ENCODE measurements at regions not wholly inside any gene's neighbourhood (a gene's known extent, or its start where the extent isn't known, plus 50 kb on each side); places are given as distances from the start of the nearest gene placed in this dataset.

- H3K27ac ChIP-seq, result no peak overlapping the region
- no peaks in the 10 kb centered on the region for H3K79me2 ChIP-seq
- H3K4me2 ChIP-seq, result no peak overlapping the region
- no peak for TF ChIP-seq EZH2phosphoT487 (IDR thresholded peaks at IDR 0.05; ENCODE audit: low read depth, severe bottlenecking, unreplicated experiment)
- H3K4me1 ChIP-seq (ENCODE audit: insufficient read depth), result no peaks in the 10 kb centered on the region
- no peaks in the 10 kb centered on the region for H3K9me2 ChIP-seq (replicated peaks; ENCODE audit: insufficient read depth)
- H4K20me1 ChIP-seq (ENCODE audit: insufficient read depth, poor library complexity, severe bottlenecking), result no peaks in the 10 kb centered on the region
- no peaks in the 10 kb centered on the region for H3K9me3 ChIP-seq (ENCODE audit: low read depth)
- H2AFZ ChIP-seq, result no peak overlapping the region
- no peaks in the 10 kb centered on the region for H3K36me3 ChIP-seq (replicated peaks; ENCODE audit: insufficient read depth, low read depth)
- DNase-seq (ENCODE audit: low spot score), result no peak
- H3K4me3 ChIP-seq, result no peak overlapping the region
- 66% methylated on average over 2 of the region's 2 CpGs for WGBS (ENCODE audit: low lambda C conversion rate, missing lambda C conversion rate)
- no peaks in the 10 kb centered on the region for H3K27me3 ChIP-seq
Measured at GRCh38 chr7:48710995-48711394, 213.4 kb upstream of the CDC14C start.

DNA sequence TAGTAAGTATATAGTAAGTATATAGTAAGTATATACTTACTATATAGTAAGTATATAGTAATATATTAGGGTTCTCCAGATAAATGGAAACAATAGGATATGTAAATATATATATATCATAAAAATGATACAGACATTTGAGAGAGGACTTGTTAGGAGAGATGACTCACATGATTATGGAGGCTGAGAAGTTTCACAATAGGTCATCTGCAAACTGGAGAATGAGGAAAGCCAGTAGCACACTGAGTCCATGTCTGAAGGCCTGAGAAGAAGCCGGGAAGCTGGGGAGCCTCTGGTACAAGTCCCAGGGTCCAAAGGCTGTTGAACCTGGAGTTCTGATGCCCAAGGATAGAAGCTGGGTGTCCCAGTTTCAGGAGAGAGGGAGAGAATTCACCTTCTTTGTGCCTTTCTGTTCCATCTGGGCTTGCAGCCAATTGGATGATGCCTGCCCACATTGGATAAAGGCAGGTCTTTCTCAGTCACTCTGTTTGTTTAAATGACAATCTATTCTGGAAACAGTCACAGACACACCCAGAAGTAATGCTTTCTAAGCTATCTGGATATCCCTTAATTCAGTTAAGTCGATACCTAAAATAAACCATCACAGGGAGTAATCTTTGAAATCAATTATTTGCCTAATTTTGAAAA lies 205.5 kb upstream of the CDC14C start:
- no peak overlapping the region for H2AFZ ChIP-seq

GRCh38 chr7:48728799-48729198 lies 195.5 kb upstream of the CDC14C start:
- H3K4me1 ChIP-seq (ENCODE audit: insufficient read depth), result no peaks in the 10 kb centered on the region
- H3K4me2 ChIP-seq, result no peak overlapping the region
- H3K36me3 ChIP-seq (replicated peaks; ENCODE audit: insufficient read depth, low read depth), result no peaks in the 10 kb centered on the region
- no peak for TF ChIP-seq EZH2 (IDR thresholded peaks at IDR 0.05; ENCODE audit: borderline replicate concordance)
- TF ChIP-seq EZH2phosphoT487 (IDR thresholded peaks at IDR 0.05; ENCODE audit: low read depth, severe bottlenecking, unreplicated experiment), result no peak
- TF ChIP-seq, protein P1, sequence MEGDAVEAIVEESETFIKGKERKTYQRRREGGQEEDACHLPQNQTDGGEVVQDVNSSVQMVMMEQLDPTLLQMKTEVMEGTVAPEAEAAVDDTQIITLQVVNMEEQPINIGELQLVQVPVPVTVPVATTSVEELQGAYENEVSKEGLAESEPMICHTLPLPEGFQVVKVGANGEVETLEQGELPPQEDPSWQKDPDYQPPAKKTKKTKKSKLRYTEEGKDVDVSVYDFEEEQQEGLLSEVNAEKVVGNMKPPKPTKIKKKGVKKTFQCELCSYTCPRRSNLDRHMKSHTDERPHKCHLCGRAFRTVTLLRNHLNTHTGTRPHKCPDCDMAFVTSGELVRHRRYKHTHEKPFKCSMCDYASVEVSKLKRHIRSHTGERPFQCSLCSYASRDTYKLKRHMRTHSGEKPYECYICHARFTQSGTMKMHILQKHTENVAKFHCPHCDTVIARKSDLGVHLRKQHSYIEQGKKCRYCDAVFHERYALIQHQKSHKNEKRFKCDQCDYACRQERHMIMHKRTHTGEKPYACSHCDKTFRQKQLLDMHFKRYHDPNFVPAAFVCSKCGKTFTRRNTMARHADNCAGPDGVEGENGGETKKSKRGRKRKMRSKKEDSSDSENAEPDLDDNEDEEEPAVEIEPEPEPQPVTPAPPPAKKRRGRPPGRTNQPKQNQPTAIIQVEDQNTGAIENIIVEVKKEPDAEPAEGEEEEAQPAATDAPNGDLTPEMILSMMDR (IDR thresholded peaks at IDR 0.05; ENCODE audit: poor library complexity), result no peak
- H3K27ac ChIP-seq, result no peak overlapping the region
- no peaks in the 10 kb centered on the region for H3K9me3 ChIP-seq (ENCODE audit: low read depth)
- H2AFZ ChIP-seq, result no peak overlapping the region
- H3K79me2 ChIP-seq, result no peaks in the 10 kb centered on the region
- H3K9me2 ChIP-seq (replicated peaks; ENCODE audit: insufficient read depth), result no peaks in the 10 kb centered on the region
- 62% methylated on average over 3 of the region's 3 CpGs for WGBS (ENCODE audit: low lambda C conversion rate, missing lambda C conversion rate)
- H3K4me3 ChIP-seq, result no peak overlapping the region
- H4K20me1 ChIP-seq (ENCODE audit: insufficient read depth, poor library complexity, severe bottlenecking), result no peaks in the 10 kb centered on the region
- no peaks in the 10 kb centered on the region for H3K27me3 ChIP-seq
- DNase-seq (ENCODE audit: low spot score), result no peak

More for the DNA sequence above, 205.5 kb upstream of the CDC14C start:
- Histone ChIP-seq H3K4me2 (no peak overlapping the region), H4K20me1 (ENCODE audit: insufficient read depth, poor library complexity, severe bottlenecking) (no peaks in the 10 kb centered on the region), H3K36me3 (replicated peaks; ENCODE audit: insufficient read depth, low read depth) (no peaks in the 10 kb centered on the region), H3K9me2 (replicated peaks; ENCODE audit: insufficient read depth) (no peaks in the 10 kb centered on the region), H3K4me1 (ENCODE audit: insufficient read depth) (no peaks in the 10 kb centered on the region), H3K9me3 (ENCODE audit: low read depth) (no peaks in the 10 kb centered on the region), H3K4me3 (no peak overlapping the region), H3K79me2 (no peaks in the 10 kb centered on the region), H3K27me3 (no peaks in the 10 kb centered on the region), H3K27ac (no peak overlapping the region)
- TF ChIP-seq, protein P1 (IDR thresholded peaks at IDR 0.05; ENCODE audit: poor library complexity), result no peak
- TF ChIP-seq EZH2 (IDR thresholded peaks at IDR 0.05; ENCODE audit: borderline replicate concordance) (no peak), EZH2phosphoT487 (IDR thresholded peaks at IDR 0.05; ENCODE audit: low read depth, severe bottlenecking, unreplicated experiment) (no peak)
- peak; percentile 16 for DNase-seq (ENCODE audit: low spot score)
- 59% methylated on average over 2 of the region's 2 CpGs for WGBS (ENCODE audit: low lambda C conversion rate, missing lambda C conversion rate)

DNA sequence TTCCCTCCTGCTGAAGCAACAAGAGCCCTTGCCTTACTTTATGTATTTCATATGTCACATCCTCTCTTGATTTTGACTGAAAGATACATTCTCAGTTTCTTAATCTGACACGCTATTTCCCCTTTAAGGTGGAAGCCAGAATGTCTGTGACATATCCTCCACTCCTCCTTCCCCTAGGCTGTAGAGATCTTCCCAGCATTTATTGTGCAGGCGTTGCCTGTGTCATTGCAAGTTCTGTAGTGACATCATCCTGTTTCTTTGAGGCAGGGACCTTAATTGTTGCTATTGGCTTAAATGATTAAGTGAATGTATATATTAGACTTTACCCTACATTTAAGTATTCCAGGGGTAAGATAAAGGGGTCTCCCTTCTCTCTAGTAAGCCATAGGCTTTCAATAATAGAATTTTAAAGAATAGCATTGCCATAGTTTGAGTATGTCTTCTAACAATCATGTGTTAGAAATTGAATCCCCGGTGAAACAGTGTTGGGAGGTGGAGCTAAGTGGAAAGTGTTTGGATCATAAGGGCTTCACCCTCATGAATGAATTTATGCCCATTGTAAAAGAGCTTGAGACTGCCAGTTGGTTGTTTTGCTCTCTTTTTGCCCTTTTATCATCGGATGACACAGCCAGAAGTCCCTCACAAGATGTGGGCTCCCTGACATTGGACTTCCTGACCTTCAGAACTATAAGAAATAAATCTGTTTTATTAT lies 189.5 kb upstream of the CDC14C start:
- TF ChIP-seq EZH2 (IDR thresholded peaks at IDR 0.05; ENCODE audit: borderline replicate concordance) (no peak), EZH2phosphoT487 (IDR thresholded peaks at IDR 0.05; ENCODE audit: low read depth, severe bottlenecking, unreplicated experiment) (no peak)
- TF ChIP-seq, protein P1 (IDR thresholded peaks at IDR 0.05; ENCODE audit: poor library complexity), result no peak
- Histone ChIP-seq H3K4me1 (ENCODE audit: insufficient read depth) (no peaks in the 10 kb centered on the region), H4K20me1 (ENCODE audit: insufficient read depth, poor library complexity, severe bottlenecking) (no peaks in the 10 kb centered on the region), H3K27ac (no peak overlapping the region), H3K4me2 (no peak overlapping the region), H3K9me3 (ENCODE audit: low read depth) (no peaks in the 10 kb centered on the region), H3K9me2 (replicated peaks; ENCODE audit: insufficient read depth) (no peaks in the 10 kb centered on the region), H3K27me3 (no peaks in the 10 kb centered on the region), H2AFZ (no peak overlapping the region), H3K4me3 (no peak overlapping the region), H3K79me2 (no peaks in the 10 kb centered on the region), H3K36me3 (replicated peaks; ENCODE audit: insufficient read depth, low read depth) (no peaks in the 10 kb centered on the region)
- no peak for DNase-seq (ENCODE audit: low spot score)
- WGBS (ENCODE audit: low lambda C conversion rate, missing lambda C conversion rate), result 63% methylated on average over 4 of the region's 4 CpGs
